Esophagus squamous epithelium (tissue), 4 donors: ENCODE measurements at regions not wholly inside any gene's neighbourhood (a gene's known extent, or its start where the extent isn't known, plus 50 kb on each side); places are given as distances from the start of the nearest gene placed in this dataset.

Source experiments
- POLR2A ChIP-seq, 4 donors: fragments of 450-650 bp; IDR thresholded peaks; one replicate each; pipeline ENCODE4 v1.6.1; 2017; ENCODE audit warnings: antibody characterized with exemption in 4 of 4, mild to moderate bottlenecking in 4 of 4, moderate library complexity in 3 of 4
- TF ChIP-seq, protein P1 (sequence below), 6 experiments: fragments of 450-650 bp in 4 of 6; fragments of 200-600 bp in 2 of 6; sonication (generic) in 2 of 6; IDR thresholded peaks; one replicate each; pipeline ENCODE4 v1.5.1; 2016 to 2019; ENCODE audit warnings: antibody characterized with exemption in 6 of 6, mild to moderate bottlenecking in 4 of 6, moderate library complexity in 4 of 6

GRCh38 chr5:125480911-125481310, 734.5 kb upstream of the ZNF608 start:
- TF ChIP-seq, protein P1, sequence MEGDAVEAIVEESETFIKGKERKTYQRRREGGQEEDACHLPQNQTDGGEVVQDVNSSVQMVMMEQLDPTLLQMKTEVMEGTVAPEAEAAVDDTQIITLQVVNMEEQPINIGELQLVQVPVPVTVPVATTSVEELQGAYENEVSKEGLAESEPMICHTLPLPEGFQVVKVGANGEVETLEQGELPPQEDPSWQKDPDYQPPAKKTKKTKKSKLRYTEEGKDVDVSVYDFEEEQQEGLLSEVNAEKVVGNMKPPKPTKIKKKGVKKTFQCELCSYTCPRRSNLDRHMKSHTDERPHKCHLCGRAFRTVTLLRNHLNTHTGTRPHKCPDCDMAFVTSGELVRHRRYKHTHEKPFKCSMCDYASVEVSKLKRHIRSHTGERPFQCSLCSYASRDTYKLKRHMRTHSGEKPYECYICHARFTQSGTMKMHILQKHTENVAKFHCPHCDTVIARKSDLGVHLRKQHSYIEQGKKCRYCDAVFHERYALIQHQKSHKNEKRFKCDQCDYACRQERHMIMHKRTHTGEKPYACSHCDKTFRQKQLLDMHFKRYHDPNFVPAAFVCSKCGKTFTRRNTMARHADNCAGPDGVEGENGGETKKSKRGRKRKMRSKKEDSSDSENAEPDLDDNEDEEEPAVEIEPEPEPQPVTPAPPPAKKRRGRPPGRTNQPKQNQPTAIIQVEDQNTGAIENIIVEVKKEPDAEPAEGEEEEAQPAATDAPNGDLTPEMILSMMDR (IDR thresholded peaks at IDR 0.05): no peak
- TF ChIP-seq POLR2A (IDR thresholded peaks at IDR 0.05): no peak
